ENCODE measurements at regions not wholly inside any gene's neighbourhood (a gene's known extent, or its start where the extent isn't known, plus 50 kb on each side); places are given as distances from the start of the nearest gene placed in this dataset.
"Not testable (repeated sequence)": the region's sequence is repeated elsewhere in the genome, so short reads cannot be mapped to it uniquely, and the experiment has no call there.

DNA sequence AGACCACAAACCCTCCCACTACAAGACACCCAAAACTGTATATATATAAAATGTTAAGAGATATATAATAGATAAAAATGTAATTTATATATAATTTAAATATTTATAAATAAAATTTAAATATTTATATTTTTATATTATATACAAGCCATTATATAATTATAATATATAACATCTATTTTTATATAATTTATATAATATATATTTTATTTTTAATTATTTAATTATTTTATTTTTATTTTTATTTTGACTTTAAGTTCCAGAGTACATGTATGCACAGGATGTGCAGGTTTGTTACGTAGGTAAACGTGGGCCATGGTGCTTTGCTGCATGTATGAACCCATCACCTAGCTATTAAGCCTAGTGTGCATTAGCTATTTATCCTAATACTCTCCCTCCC is 1090.2 kb downstream of the NXPH1 start:
- Histone ChIP-seq H3K4me3 (ENCODE audit: low read length in 2 of 2) (no peak overlapping the region), H3K4me1 (ENCODE audit: control insufficient read depth in 2 of 2, insufficient read depth in 2 of 2, low read length in 2 of 2) (no peaks in the 10 kb centered on the region), H3K27ac (ENCODE audit: low read depth in 1 of 2, low read length in 1 of 2) (no peak overlapping the region), H3K27me3 (ENCODE audit: control insufficient read depth in 2 of 2, insufficient read depth in 1 of 2, low read length in 1 of 2) (no peaks in the 10 kb centered on the region), H3K36me3 (ENCODE audit: control insufficient read depth in 2 of 2, insufficient read depth in 2 of 2, low read length in 1 of 2) (no peaks in the 10 kb centered on the region), H3K9me3 (ENCODE audit: control insufficient read depth in 2 of 2, insufficient read depth in 1 of 2, low read length in 1 of 2) (no peaks in the 10 kb centered on the region)
- no peak for DNase-seq (ENCODE audit: low read depth in 6 of 9, low spot score in 9 of 9)
- 93% methylated on average over 2 of the region's 2 CpGs for WGBS

DNA sequence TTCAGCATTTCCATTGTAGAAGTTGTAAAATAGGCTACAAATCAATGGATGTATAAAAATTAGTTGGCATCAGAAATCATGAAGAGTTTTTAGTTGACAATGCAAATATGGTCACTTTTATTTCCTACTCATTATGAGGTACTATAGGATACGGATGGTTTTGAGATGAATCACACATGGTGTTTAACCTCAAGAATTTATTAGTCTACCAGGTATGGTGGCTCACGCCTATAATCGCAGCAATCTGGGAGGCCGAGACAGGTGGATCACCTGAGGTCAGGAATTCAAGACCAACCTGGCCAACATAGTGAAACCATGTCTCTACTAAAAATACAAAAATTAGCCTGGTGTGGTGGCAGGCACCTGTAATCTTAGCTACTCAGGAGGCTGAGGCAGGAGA is 1119.0 kb downstream of the NXPH1 start:
- 99% methylated on average over 4 of the region's 4 CpGs for WGBS
- H3K27me3 ChIP-seq (ENCODE audit: control insufficient read depth in 2 of 2, insufficient read depth in 1 of 2, low read length in 1 of 2); H3K4me1 ChIP-seq (ENCODE audit: control insufficient read depth in 2 of 2, insufficient read depth in 2 of 2, low read length in 2 of 2); H3K36me3 ChIP-seq (ENCODE audit: control insufficient read depth in 2 of 2, insufficient read depth in 2 of 2, low read length in 1 of 2); DNase-seq (ENCODE audit: low read depth in 6 of 9, low spot score in 9 of 9); H3K4me3 ChIP-seq (ENCODE audit: low read length in 2 of 2); H3K9me3 ChIP-seq (ENCODE audit: control insufficient read depth in 2 of 2, insufficient read depth in 1 of 2, low read length in 1 of 2); H3K27ac ChIP-seq (ENCODE audit: low read depth in 1 of 2, low read length in 1 of 2): not testable (repeated sequence)

DNA sequence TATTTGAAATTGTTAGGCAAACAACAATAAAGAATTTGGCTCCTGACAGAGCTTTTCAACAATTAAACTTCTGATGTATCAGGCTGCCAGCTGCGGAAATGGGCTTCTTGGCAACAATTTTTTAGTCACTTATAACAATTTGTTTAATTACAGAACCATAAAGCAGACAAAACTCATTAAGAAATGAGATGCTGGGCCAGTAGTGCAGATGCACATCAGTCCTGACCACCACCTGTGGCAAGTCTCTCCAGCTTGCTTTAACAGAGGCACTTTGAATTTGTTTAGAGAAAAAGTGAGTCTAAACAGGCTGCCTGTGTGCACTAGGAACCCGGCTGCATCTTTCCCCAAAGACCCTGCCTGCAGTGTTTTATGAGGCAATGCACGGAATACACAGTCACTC is 1124.4 kb downstream of the NXPH1 start:
- no peaks in the 10 kb centered on the region for H3K36me3 ChIP-seq (ENCODE audit: control insufficient read depth in 2 of 2, insufficient read depth in 2 of 2, low read length in 1 of 2)
- DNase-seq (ENCODE audit: low read depth in 6 of 9, low spot score in 9 of 9), result no peak
- WGBS, result 57% methylated on average over 3 of the region's 3 CpGs
- H3K4me1 ChIP-seq (ENCODE audit: control insufficient read depth in 2 of 2, insufficient read depth in 2 of 2, low read length in 2 of 2), result no peaks in the 10 kb centered on the region
- no peak overlapping the region for H3K27ac ChIP-seq (ENCODE audit: low read depth in 1 of 2, low read length in 1 of 2)
- H3K9me3 ChIP-seq (ENCODE audit: control insufficient read depth in 2 of 2, insufficient read depth in 1 of 2, low read length in 1 of 2), result no peaks in the 10 kb centered on the region
- H3K27me3 ChIP-seq (ENCODE audit: control insufficient read depth in 2 of 2, insufficient read depth in 1 of 2, low read length in 1 of 2), result no peaks in the 10 kb centered on the region
- H3K4me3 ChIP-seq (ENCODE audit: low read length in 2 of 2), result no peak overlapping the region

DNA sequence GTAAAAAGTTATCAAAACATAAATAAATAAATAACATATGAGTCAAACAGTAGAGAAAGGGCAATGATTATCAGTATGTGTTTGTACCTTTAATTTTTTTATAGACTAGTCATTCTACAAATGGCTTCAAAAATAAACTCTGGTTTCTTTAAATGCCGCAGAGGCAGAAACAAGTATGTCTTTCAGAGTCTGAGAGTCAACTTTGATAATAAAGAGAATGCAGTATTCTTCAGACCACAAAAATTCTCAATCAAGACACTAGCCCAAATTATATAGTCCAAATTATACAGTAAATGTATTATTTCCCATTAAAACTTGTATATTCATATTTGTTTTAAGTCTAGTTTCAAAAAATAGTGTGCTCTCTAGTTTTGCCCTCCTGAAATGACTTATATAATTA is 1142.3 kb downstream of the NXPH1 start:
- no peaks in the 10 kb centered on the region for H3K27me3 ChIP-seq (ENCODE audit: control insufficient read depth in 2 of 2, insufficient read depth in 1 of 2, low read length in 1 of 2)
- H3K9me3 ChIP-seq (ENCODE audit: control insufficient read depth in 2 of 2, insufficient read depth in 1 of 2, low read length in 1 of 2), result no peaks in the 10 kb centered on the region
- DNase-seq (ENCODE audit: low read depth in 6 of 9, low spot score in 9 of 9), result no peak
- 97% methylated on average over 1 of the region's 1 CpG for WGBS
- H3K27ac ChIP-seq (ENCODE audit: low read depth in 1 of 2, low read length in 1 of 2), result no peak overlapping the region
- no peaks in the 10 kb centered on the region for H3K36me3 ChIP-seq (ENCODE audit: control insufficient read depth in 2 of 2, insufficient read depth in 2 of 2, low read length in 1 of 2)
- H3K4me3 ChIP-seq (ENCODE audit: low read length in 2 of 2), result no peak overlapping the region
- no peaks in the 10 kb centered on the region for H3K4me1 ChIP-seq (ENCODE audit: control insufficient read depth in 2 of 2, insufficient read depth in 2 of 2, low read length in 2 of 2)

DNA sequence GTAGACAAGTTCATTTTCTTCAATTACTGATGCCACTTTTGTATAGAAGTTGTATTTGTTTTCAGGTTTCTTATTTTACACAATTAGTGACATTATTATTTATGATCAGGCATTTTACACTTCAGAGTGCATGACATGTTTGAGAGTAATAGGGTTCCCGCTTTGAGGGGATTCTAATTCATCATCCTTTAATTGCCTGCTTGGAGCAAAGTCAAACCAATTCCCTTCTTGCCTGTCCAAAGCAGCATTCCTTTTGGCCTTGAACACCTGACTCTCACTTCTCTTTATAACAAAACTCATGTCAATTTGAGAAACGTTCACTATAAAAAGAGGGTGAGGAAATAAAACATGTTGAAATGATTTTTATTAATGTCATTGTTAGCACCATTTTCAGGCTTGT is 1149.4 kb downstream of the NXPH1 start:
- 90% methylated on average over 2 of the region's 2 CpGs for WGBS
- Histone ChIP-seq H3K9me3 (ENCODE audit: control insufficient read depth in 2 of 2, insufficient read depth in 1 of 2, low read length in 1 of 2) (no peaks in the 10 kb centered on the region), H3K27me3 (ENCODE audit: control insufficient read depth in 2 of 2, insufficient read depth in 1 of 2, low read length in 1 of 2) (no peaks in the 10 kb centered on the region), H3K4me1 (ENCODE audit: control insufficient read depth in 2 of 2, insufficient read depth in 2 of 2, low read length in 2 of 2) (no peaks in the 10 kb centered on the region), H3K36me3 (ENCODE audit: control insufficient read depth in 2 of 2, insufficient read depth in 2 of 2, low read length in 1 of 2) (no peaks in the 10 kb centered on the region), H3K4me3 (ENCODE audit: low read length in 2 of 2) (no peak overlapping the region), H3K27ac (ENCODE audit: low read depth in 1 of 2, low read length in 1 of 2) (no peak overlapping the region)
- DNase-seq (ENCODE audit: low read depth in 6 of 9, low spot score in 9 of 9), result no peak

DNA sequence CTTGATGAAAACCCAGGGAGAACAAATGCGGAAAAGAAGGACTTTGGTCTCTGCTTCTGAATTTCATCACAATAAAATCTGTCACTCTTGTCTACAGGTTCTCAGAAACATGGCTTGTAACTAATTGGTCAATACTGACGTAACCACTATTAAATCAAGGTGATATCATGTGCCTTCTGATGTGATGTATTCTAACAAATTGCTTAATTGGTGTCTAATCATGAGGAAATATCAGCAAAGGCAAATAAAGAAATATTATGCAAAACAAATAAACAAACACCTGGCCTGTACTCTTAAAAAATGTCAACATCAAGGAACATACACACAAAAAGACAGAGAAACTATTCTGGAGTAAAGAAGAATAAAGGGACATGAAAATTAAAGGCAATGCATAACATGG is 1165.0 kb downstream of the NXPH1 start:
- Histone ChIP-seq H3K27me3 (ENCODE audit: control insufficient read depth in 2 of 2, insufficient read depth in 1 of 2, low read length in 1 of 2) (no peaks in the 10 kb centered on the region), H3K4me3 (ENCODE audit: low read length in 2 of 2) (no peak overlapping the region), H3K36me3 (ENCODE audit: control insufficient read depth in 2 of 2, insufficient read depth in 2 of 2, low read length in 1 of 2) (no peaks in the 10 kb centered on the region), H3K4me1 (ENCODE audit: control insufficient read depth in 2 of 2, insufficient read depth in 2 of 2, low read length in 2 of 2) (no peaks in the 10 kb centered on the region), H3K27ac (ENCODE audit: low read depth in 1 of 2, low read length in 1 of 2) (no peak overlapping the region), H3K9me3 (ENCODE audit: control insufficient read depth in 2 of 2, insufficient read depth in 1 of 2, low read length in 1 of 2) (no peaks in the 10 kb centered on the region)
- 92% methylated on average over 2 of the region's 2 CpGs for WGBS
- DNase-seq (ENCODE audit: low read depth in 6 of 9, low spot score in 9 of 9), result no peak

DNA sequence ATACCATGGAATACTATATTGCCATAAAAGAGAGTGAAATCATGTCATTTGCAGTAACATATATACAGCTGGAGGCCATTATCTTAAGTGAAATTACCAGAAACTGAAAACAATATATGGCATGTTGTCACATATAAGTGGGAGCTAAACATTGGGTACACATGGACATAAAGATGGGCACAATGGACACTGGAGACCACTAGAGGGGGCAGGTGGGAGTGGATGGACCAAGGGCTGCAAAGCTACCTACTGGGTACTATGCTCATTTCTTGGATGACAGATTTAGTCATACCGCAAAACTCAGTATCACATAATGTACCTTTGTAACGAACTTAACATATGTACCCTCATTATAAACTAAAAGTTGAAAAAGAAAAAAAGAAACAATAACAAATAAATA is 1167.6 kb downstream of the NXPH1 start:
- Histone ChIP-seq H3K36me3 (ENCODE audit: control insufficient read depth in 2 of 2, insufficient read depth in 2 of 2, low read length in 1 of 2) (no peaks in the 10 kb centered on the region), H3K9me3 (ENCODE audit: control insufficient read depth in 2 of 2, insufficient read depth in 1 of 2, low read length in 1 of 2) (no peaks in the 10 kb centered on the region), H3K4me3 (ENCODE audit: low read length in 2 of 2) (no peak overlapping the region), H3K4me1 (ENCODE audit: control insufficient read depth in 2 of 2, insufficient read depth in 2 of 2, low read length in 2 of 2) (no peaks in the 10 kb centered on the region), H3K27me3 (ENCODE audit: control insufficient read depth in 2 of 2, insufficient read depth in 1 of 2, low read length in 1 of 2) (no peaks in the 10 kb centered on the region), H3K27ac (ENCODE audit: low read depth in 1 of 2, low read length in 1 of 2) (no peak overlapping the region)
- no peak for DNase-seq (ENCODE audit: low read depth in 6 of 9, low spot score in 9 of 9)
- WGBS, result 96% methylated on average over 2 of the region's 2 CpGs

DNA sequence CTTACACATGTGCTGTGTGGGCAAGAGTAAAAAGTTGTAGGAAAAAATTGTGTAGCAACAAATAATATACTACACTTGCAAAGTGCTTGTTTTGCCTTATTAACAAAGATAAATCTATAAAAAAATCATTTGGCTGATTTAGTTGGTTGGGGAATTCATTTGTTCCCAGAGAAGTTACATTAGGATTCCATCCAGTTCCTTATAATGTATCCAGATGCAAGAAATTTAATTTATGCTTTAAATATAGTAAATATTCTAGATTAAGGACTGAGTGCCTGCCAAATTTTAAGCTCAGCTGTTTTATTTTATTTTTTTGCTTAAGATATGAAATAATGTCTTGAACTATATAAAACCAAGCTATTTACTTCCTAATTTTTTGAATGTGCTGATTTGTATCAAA is 1169.9 kb downstream of the NXPH1 start:
- Histone ChIP-seq H3K36me3 (ENCODE audit: control insufficient read depth in 2 of 2, insufficient read depth in 2 of 2, low read length in 1 of 2) (no peaks in the 10 kb centered on the region), H3K27me3 (ENCODE audit: control insufficient read depth in 2 of 2, insufficient read depth in 1 of 2, low read length in 1 of 2) (no peaks in the 10 kb centered on the region), H3K4me1 (ENCODE audit: control insufficient read depth in 2 of 2, insufficient read depth in 2 of 2, low read length in 2 of 2) (no peaks in the 10 kb centered on the region), H3K27ac (ENCODE audit: low read depth in 1 of 2, low read length in 1 of 2) (no peak overlapping the region), H3K4me3 (ENCODE audit: low read length in 2 of 2) (no peak overlapping the region), H3K9me3 (ENCODE audit: control insufficient read depth in 2 of 2, insufficient read depth in 1 of 2, low read length in 1 of 2) (no peaks in the 10 kb centered on the region)
- no peak for DNase-seq (ENCODE audit: low read depth in 6 of 9, low spot score in 9 of 9)

DNA sequence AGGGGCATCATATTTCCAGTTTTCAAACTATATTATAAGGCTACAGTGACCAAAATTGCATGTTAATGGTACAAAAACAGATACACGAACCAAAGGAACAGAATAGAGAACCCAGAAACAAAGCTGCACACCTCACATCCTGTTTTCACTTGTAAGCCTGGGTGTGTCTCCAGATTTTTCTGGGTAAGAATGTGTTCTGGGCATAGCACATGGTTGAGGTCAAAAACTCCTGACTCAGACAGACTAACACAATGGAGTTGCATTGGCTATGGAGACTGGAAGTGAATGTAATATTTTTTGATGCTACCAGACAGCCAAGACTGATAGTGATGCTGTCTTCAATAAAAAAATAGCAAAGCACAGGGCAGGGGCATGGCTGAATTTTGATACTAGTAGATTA is 1175.2 kb downstream of the NXPH1 start:
- no peak for DNase-seq (ENCODE audit: low read depth in 6 of 9, low spot score in 9 of 9)
- 84% methylated on average over 1 of the region's 1 CpG for WGBS
- no peaks in the 10 kb centered on the region for H3K4me1 ChIP-seq (ENCODE audit: control insufficient read depth in 2 of 2, insufficient read depth in 2 of 2, low read length in 2 of 2)
- no peaks in the 10 kb centered on the region for H3K27me3 ChIP-seq (ENCODE audit: control insufficient read depth in 2 of 2, insufficient read depth in 1 of 2, low read length in 1 of 2)
- H3K27ac ChIP-seq (ENCODE audit: low read depth in 1 of 2, low read length in 1 of 2), result no peak overlapping the region
- H3K4me3 ChIP-seq (ENCODE audit: low read length in 2 of 2), result no peak overlapping the region
- H3K36me3 ChIP-seq (ENCODE audit: control insufficient read depth in 2 of 2, insufficient read depth in 2 of 2, low read length in 1 of 2), result no peaks in the 10 kb centered on the region
- no peaks in the 10 kb centered on the region for H3K9me3 ChIP-seq (ENCODE audit: control insufficient read depth in 2 of 2, insufficient read depth in 1 of 2, low read length in 1 of 2)

DNA sequence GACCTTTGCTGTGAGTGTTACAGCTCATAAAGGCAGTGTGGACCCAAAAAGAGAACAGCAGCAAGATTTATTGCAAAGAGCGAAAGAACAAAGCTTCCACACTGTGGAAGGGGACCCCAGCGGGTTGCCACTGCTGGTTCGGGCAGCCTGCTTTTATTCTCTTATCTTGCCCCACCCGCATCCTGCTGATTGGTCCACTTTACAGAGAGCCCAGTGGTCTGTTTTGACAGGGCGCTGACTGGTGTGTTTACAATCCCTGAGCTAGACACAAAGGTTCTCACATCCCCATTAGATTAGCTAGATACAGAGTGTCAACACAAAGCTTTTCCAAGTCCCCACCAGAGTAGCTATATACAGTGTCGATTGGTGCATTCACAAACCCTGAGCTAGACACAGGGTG is 1187.5 kb downstream of the NXPH1 start:
- not testable (repeated sequence) for H3K9me3 ChIP-seq (ENCODE audit: control insufficient read depth in 2 of 2, insufficient read depth in 1 of 2, low read length in 1 of 2); H3K27me3 ChIP-seq (ENCODE audit: control insufficient read depth in 2 of 2, insufficient read depth in 1 of 2, low read length in 1 of 2); H3K4me1 ChIP-seq (ENCODE audit: control insufficient read depth in 2 of 2, insufficient read depth in 2 of 2, low read length in 2 of 2); H3K4me3 ChIP-seq (ENCODE audit: low read length in 2 of 2); DNase-seq (ENCODE audit: low read depth in 6 of 9, low spot score in 9 of 9); H3K27ac ChIP-seq (ENCODE audit: low read depth in 1 of 2, low read length in 1 of 2); H3K36me3 ChIP-seq (ENCODE audit: control insufficient read depth in 2 of 2, insufficient read depth in 2 of 2, low read length in 1 of 2)
- WGBS, result 96% methylated on average over 6 of the region's 6 CpGs
